GM19025 (cell line): ENCODE measurements at regions not wholly inside any gene's neighbourhood (a gene's known extent, or its start where the extent isn't known, plus 50 kb on each side); places are given as distances from the start of the nearest gene placed in this dataset.
"Not testable (repeated sequence)": the region's sequence is repeated elsewhere in the genome, so short reads cannot be mapped to it uniquely, and the experiment has no call there.

ENCODE experiments used
- ATAC-seq: cut with Tn5 transposase; IDR thresholded peaks from one replicate; pipeline ENCODE4 v1.9.1; 2021; ENCODE audit warnings: mild to moderate bottlenecking, low read depth, moderate library complexity; ENCODE audit not compliant: unreplicated experiment

GRCh38 chr12:20096430-20096829, 271.9 kb upstream of the PDE3A start:
- no peak for ATAC-seq

- ATAC-seq, result no peak
Measured at GRCh38 chr12:20097626-20098025, 270.7 kb upstream of the PDE3A start.

GRCh38 chr12:20099395-20100183, 268.7 kb upstream of the PDE3A start:
- no peak for ATAC-seq

GRCh38 chr12:20101046-20101445, 267.3 kb upstream of the PDE3A start:
- ATAC-seq, result no peak

- no peak for ATAC-seq
Measured at GRCh38 chr12:20105943-20106342, 262.4 kb upstream of the PDE3A start.

GRCh38 chr12:20109676-20110075, 258.7 kb upstream of the PDE3A start:
- no peak for ATAC-seq

- not testable (repeated sequence) for ATAC-seq
Measured at GRCh38 chr12:20115371-20115770, 253.0 kb upstream of the PDE3A start.

- no peak for ATAC-seq
Measured at GRCh38 chr12:20119596-20120402, 248.5 kb upstream of the PDE3A start.

GRCh38 chr12:20120403-20120725, 248.0 kb upstream of the PDE3A start:
- no peak for ATAC-seq

- no peak for ATAC-seq
Measured at GRCh38 chr12:20122274-20122673, 246.1 kb upstream of the PDE3A start.

GRCh38 chr12:20123465-20123864, 244.9 kb upstream of the PDE3A start:
- no peak for ATAC-seq

GRCh38 chr12:20125276-20125798, 243.0 kb upstream of the PDE3A start:
- no peak for ATAC-seq

- ATAC-seq, result no peak
Measured at GRCh38 chr12:20126601-20127000, 241.7 kb upstream of the PDE3A start.

GRCh38 chr12:20127413-20127812, 240.9 kb upstream of the PDE3A start:
- no peak for ATAC-seq

- ATAC-seq, result no peak
Measured at GRCh38 chr12:20128928-20129327, 239.4 kb upstream of the PDE3A start.

GRCh38 chr12:20132818-20133217, 235.5 kb upstream of the PDE3A start:
- ATAC-seq, result no peak

GRCh38 chr12:20134652-20135051, 233.7 kb upstream of the PDE3A start:
- ATAC-seq, result no peak

- ATAC-seq, result no peak
Measured at GRCh38 chr12:20140751-20141150, 227.6 kb upstream of the PDE3A start.

GRCh38 chr12:20142316-20142715, 226.0 kb upstream of the PDE3A start:
- ATAC-seq, result no peak

GRCh38 chr12:20142956-20143355, 225.4 kb upstream of the PDE3A start:
- ATAC-seq, result no peak

- no peak for ATAC-seq
Measured at GRCh38 chr12:20144341-20144740, 224.0 kb upstream of the PDE3A start.

GRCh38 chr12:20148241-20148640, 220.1 kb upstream of the PDE3A start:
- ATAC-seq, result no peak
